Urinary bladder (tissue), 3 donors: ENCODE measurements at regions not wholly inside any gene's neighbourhood (a gene's known extent, or its start where the extent isn't known, plus 50 kb on each side); places are given as distances from the start of the nearest gene placed in this dataset.
A peak's percentile ranks its signal among the peaks of the same experiment; 100 is the strongest.
"Not testable (repeated sequence)": the region's sequence is repeated elsewhere in the genome, so short reads cannot be mapped to it uniquely, and the experiment has no call there.

ENCODE experiments used
- DNase-seq: peaks from one replicate; pipeline ENCODE4 v3.0.0-alpha.2; 2015; ENCODE audit errors: extremely low spot score
- H3K27ac ChIP-seq: one replicate; pipeline ENCODE4 v1.5.1; 2013; ENCODE audit warnings: low read depth, mild to moderate bottlenecking, moderate library complexity
- H3K36me3 ChIP-seq: one replicate; pipeline ENCODE4 v1.6.1; 2013; ENCODE audit warnings: mild to moderate bottlenecking, moderate library complexity; ENCODE audit not compliant: insufficient read depth
- H3K4me1 ChIP-seq: one replicate; pipeline ENCODE4 v1.6.1; 2013; ENCODE audit warnings: mild to moderate bottlenecking, moderate library complexity; ENCODE audit not compliant: insufficient read depth
- H3K4me3 ChIP-seq: one replicate; pipeline ENCODE4 v1.5.1; 2013; ENCODE audit warnings: low read depth, low read length
- WGBS: extraction: QIAGEN DNeasy Blood & Tissue Kit; methylation state at CpG from one replicate; pipeline ENCODE4 v1.1.7; 2013; 5-methylcytosine and 5-hydroxymethylcytosine counted together
- donor health status: healthy with polysubstance abuse.
- donor health status: healthy.

- not testable (repeated sequence) for DNase-seq, H3K36me3 ChIP-seq, H3K27ac ChIP-seq, H3K4me3 ChIP-seq, H3K4me1 ChIP-seq
- WGBS = 87% methylated on average over 16 of the region's 63 CpGs
Observed at GRCh38 chr17:45601605-45602539, 111.4 kb upstream of the PLEKHM1 start.

- not testable (repeated sequence) for DNase-seq, H3K4me3 ChIP-seq, H3K36me3 ChIP-seq, H3K4me1 ChIP-seq, H3K27ac ChIP-seq
- 100% methylated on average over 1 of the region's 1 CpG for WGBS
Observed at GRCh38 chr17:45605751-45606150, 115.2 kb upstream of the PLEKHM1 start.

GRCh38 chr17:45619984-45620405 is 129.5 kb upstream of the PLEKHM1 start:
- not testable (repeated sequence) for H3K27ac ChIP-seq, DNase-seq
- under 1% methylated on average over 15 of the region's 16 CpGs for WGBS

GRCh38 chr17:45620468-45620867 is 129.9 kb upstream of the PLEKHM1 start:
- H3K27ac ChIP-seq, DNase-seq, H3K4me1 ChIP-seq, H3K36me3 ChIP-seq: not testable (repeated sequence)
- under 1% methylated on average over 54 of the region's 54 CpGs for WGBS
- H3K4me3 ChIP-seq = peak overlapping the region; percentile 76

More at GRCh38 chr17:45619984-45620405, 129.5 kb upstream of the PLEKHM1 start:
- H3K4me3 ChIP-seq = peak overlapping the region; percentile 76
- H3K36me3 ChIP-seq, H3K4me1 ChIP-seq: not testable (repeated sequence)

GRCh38 chr17:45621087-45621486 is 130.6 kb upstream of the PLEKHM1 start:
- H3K4me3 ChIP-seq, H3K36me3 ChIP-seq, H3K4me1 ChIP-seq, H3K27ac ChIP-seq, DNase-seq: not testable (repeated sequence)
- 37% methylated on average over 7 of the region's 9 CpGs for WGBS

- not testable (repeated sequence) for H3K4me1 ChIP-seq, DNase-seq, H3K36me3 ChIP-seq, H3K4me3 ChIP-seq, H3K27ac ChIP-seq
- 73% methylated on average over 2 of the region's 3 CpGs for WGBS
Observed at GRCh38 chr17:45622295-45622694, 131.8 kb upstream of the PLEKHM1 start.

- no peak overlapping the region for H3K4me3 ChIP-seq
- DNase-seq = no peak
- no peaks in the 10 kb centered on the region for H3K4me1 ChIP-seq
- WGBS = 77% methylated on average over 5 of the region's 5 CpGs
- H3K27ac ChIP-seq = no peak overlapping the region
- peaks cover 7% of the 10 kb centered on the region for H3K36me3 ChIP-seq
Observed at GRCh38 chr17:45628019-45628418, 137.5 kb upstream of the PLEKHM1 start.

GRCh38 chr17:45631941-45632340 is 141.4 kb upstream of the PLEKHM1 start:
- Histone ChIP-seq H3K4me1 (no peaks in the 10 kb centered on the region), H3K36me3 (peaks cover 10% of the 10 kb centered on the region), H3K27ac (no peak overlapping the region), H3K4me3 (no peak overlapping the region)
- DNase-seq = no peak
- WGBS = 92% methylated on average over 2 of the region's 2 CpGs

GRCh38 chr17:45639297-45639849 is 144.7 kb upstream of the CRHR1 start:
- Histone ChIP-seq H3K36me3 (peaks cover 3% of the 10 kb centered on the region), H3K4me1 (no peaks in the 10 kb centered on the region), H3K4me3 (no peak overlapping the region), H3K27ac (no peak overlapping the region)
- DNase-seq = no peak
- WGBS = 87% methylated on average over 4 of the region's 4 CpGs

- H3K36me3 ChIP-seq = peaks cover 3% of the 10 kb centered on the region
- peak; percentile 13 for DNase-seq
- H3K4me3 ChIP-seq = no peak overlapping the region
- H3K27ac ChIP-seq = no peak overlapping the region
- H3K4me1 ChIP-seq = no peaks in the 10 kb centered on the region
- WGBS = 20% methylated on average over 3 of the region's 3 CpGs
Observed at GRCh38 chr17:45640141-45640850, 143.8 kb upstream of the CRHR1 start.

- Histone ChIP-seq H3K4me1 (no peaks in the 10 kb centered on the region), H3K36me3 (no peaks in the 10 kb centered on the region), H3K27ac (no peak overlapping the region), H3K4me3 (no peak overlapping the region)
- WGBS = 81% methylated on average over 5 of the region's 5 CpGs
- DNase-seq = no peak
Observed at GRCh38 chr17:45641541-45641940, 142.6 kb upstream of the CRHR1 start.

GRCh38 chr17:45643591-45643990 is 140.5 kb upstream of the CRHR1 start:
- DNase-seq = no peak
- Histone ChIP-seq H3K4me1 (no peaks in the 10 kb centered on the region), H3K36me3 (no peaks in the 10 kb centered on the region), H3K4me3 (no peak overlapping the region), H3K27ac (no peak overlapping the region)
- 88% methylated on average over 10 of the region's 10 CpGs for WGBS

GRCh38 chr17:45644637-45645036 is 139.5 kb upstream of the CRHR1 start:
- not testable (repeated sequence) for H3K36me3 ChIP-seq, DNase-seq, H3K4me1 ChIP-seq, H3K4me3 ChIP-seq, H3K27ac ChIP-seq
- WGBS = 74% methylated on average over 1 of the region's 1 CpG

- Histone ChIP-seq H3K4me3 (no peak overlapping the region), H3K36me3 (no peaks in the 10 kb centered on the region), H3K4me1 (no peaks in the 10 kb centered on the region), H3K27ac (no peak overlapping the region)
- no peak for DNase-seq
- WGBS = 93% methylated on average over 3 of the region's 3 CpGs
Observed at GRCh38 chr17:45645330-45645729, 138.8 kb upstream of the CRHR1 start.
